Psoas muscle (tissue), 7 donors: ENCODE measurements at regions not wholly inside any gene's neighbourhood (a gene's known extent, or its start where the extent isn't known, plus 50 kb on each side); places are given as distances from the start of the nearest gene placed in this dataset.

Experiments used
- ATAC-seq, 4 donors: fragments of 200-7000 bp; cut with Tn5 transposase; one replicate each; pipeline ENCODE4 v1.9.1; 2020; ENCODE audit warnings: moderate library complexity in 3 of 4, mild to moderate bottlenecking in 2 of 4
- DNase-seq, 2 donors: peaks; one replicate each; pipeline ENCODE4 v3.0.0-alpha.2; 2020
- H3K27ac ChIP-seq: fragments of 200-600 bp; one replicate; pipeline ENCODE4 v1.8.0; 2022
- H3K27me3 ChIP-seq, 3 donors: fragments of 200-600 bp in 1 of 3; one replicate each; pipeline versions ENCODE4 v1.6.1 to v1.8.0; 2013 to 2022; ENCODE audit warnings: low read length in 2 of 3, mild to moderate bottlenecking in 2 of 3, moderate library complexity in 1 of 3; ENCODE audit not compliant: insufficient read depth in 3 of 3
- H3K36me3 ChIP-seq, 2 donors: fragments of 200-600 bp in 1 of 2; one replicate each; pipeline versions ENCODE4 v1.6.1 to v1.8.0; 2013 to 2022; ENCODE audit warnings: low read depth in 1 of 2, mild to moderate bottlenecking in 1 of 2, moderate library complexity in 1 of 2; ENCODE audit not compliant: insufficient read depth in 1 of 2
- H3K4me1 ChIP-seq: fragments of 200-600 bp; one replicate; pipeline ENCODE4 v1.8.0; 2022
- H3K4me3 ChIP-seq: fragments of 200-600 bp; one replicate; pipeline ENCODE4 v1.8.0; 2022; ENCODE audit warnings: mild to moderate bottlenecking
- H3K9me3 ChIP-seq: fragments of 200-600 bp; one replicate; pipeline ENCODE4 v1.8.0; 2022
- CTCF ChIP-seq: fragments of 200-600 bp; IDR thresholded peaks from one replicate; pipeline ENCODE4 v1.8.0; 2022; ENCODE audit warnings: antibody characterized with exemption
- WGBS, 3 donors: extraction: QIAGEN DNeasy Blood & Tissue Kit; methylation state at CpG; one replicate each; pipeline versions ENCODE4 v1.1.6 to v1.1.7; 2013; 5-methylcytosine and 5-hydroxymethylcytosine counted together
- intact Hi-C, 2 donors: fragments of 100-400 bp; cut with DNase I; formaldehyde crosslinking; loops; one replicate each; pipeline versions ENCODE4 v1.11.0 to v1.14.2; 2022
- donor health status: healthy with polysubstance abuse.
- donor health status: DM: no; HTN: no; CAD: no; lungs with moderate emphysema.
- donor health status: Bipolar disorder and iron deficiency.
- donor health status: healthy.
- donor health status: DM: yes; HTN: yes; CAD: no.
- donor health status: DM: no; HTN: no; CAD: no.
- donor health status: DM: yes; HTN: yes; CAD: no.

GRCh38 chr4:33218238-33218637, 2498.1 kb downstream of the PCDH7 start:
- Histone ChIP-seq H3K27me3 (no peaks in the 10 kb centered on the region), H3K36me3 (no peaks in the 10 kb centered on the region), H3K4me1 (no peaks in the 10 kb centered on the region), H3K27ac (no peak overlapping the region), H3K9me3 (no peaks in the 10 kb centered on the region), H3K4me3 (no peak overlapping the region)
- no peak for DNase-seq
- no peak for TF ChIP-seq CTCF
- intact Hi-C loops, result no loop called here
- ATAC-seq, result no peak
- WGBS, 3 donors, result 74 to 79% (median 77%) methylated on average over 5 of the region's 5 CpGs

GRCh38 chr4:33226133-33226532, 2506.0 kb downstream of the PCDH7 start:
- no peaks in the 10 kb centered on the region for H3K9me3 ChIP-seq
- intact Hi-C loops, result no loop called here
- no peaks in the 10 kb centered on the region for H3K27me3 ChIP-seq
- DNase-seq (no peak), ATAC-seq (no peak)
- 69 to 80% (median 80%) methylated on average over 2 of the region's 2 CpGs for WGBS, 3 donors
- no peak overlapping the region for H3K4me3 ChIP-seq
- H3K4me1 ChIP-seq, result no peaks in the 10 kb centered on the region
- no peak overlapping the region for H3K27ac ChIP-seq
- no peak for TF ChIP-seq CTCF
- no peaks in the 10 kb centered on the region for H3K36me3 ChIP-seq

GRCh38 chr4:33226783-33227182, 2506.6 kb downstream of the PCDH7 start:
- H3K27ac ChIP-seq, result no peak overlapping the region
- intact Hi-C loops, result no loop called here
- no peak for TF ChIP-seq CTCF
- 89 to 98% (median 95%) methylated on average over 1 of the region's 1 CpG for WGBS, 3 donors
- H3K27me3 ChIP-seq, result no peaks in the 10 kb centered on the region
- ATAC-seq, result no peak
- DNase-seq, result no peak
- no peaks in the 10 kb centered on the region for H3K9me3 ChIP-seq
- no peak overlapping the region for H3K4me3 ChIP-seq
- no peaks in the 10 kb centered on the region for H3K4me1 ChIP-seq
- H3K36me3 ChIP-seq, result no peaks in the 10 kb centered on the region

GRCh38 chr4:33255094-33255493, 2534.9 kb downstream of the PCDH7 start:
- Histone ChIP-seq H3K4me3 (no peak overlapping the region), H3K4me1 (no peaks in the 10 kb centered on the region), H3K27ac (no peak overlapping the region), H3K9me3 (no peaks in the 10 kb centered on the region), H3K36me3 (no peaks in the 10 kb centered on the region), H3K27me3 (no peaks in the 10 kb centered on the region)
- intact Hi-C loops, result no loop called here
- no peak for DNase-seq
- no peak for TF ChIP-seq CTCF
- no peak for ATAC-seq
- WGBS, 3 donors, result 91 to 95% (median 95%) methylated on average over 10 of the region's 10 CpGs

GRCh38 chr4:33255507-33255906, 2535.3 kb downstream of the PCDH7 start:
- no peak overlapping the region for H3K27ac ChIP-seq
- ATAC-seq (no peak), DNase-seq (no peak)
- intact Hi-C loops, result no loop called here
- no peak for TF ChIP-seq CTCF
- H3K4me1 ChIP-seq, result no peaks in the 10 kb centered on the region
- 84 to 86% (median 85%) methylated on average over 6 of the region's 6 CpGs for WGBS, 3 donors
- no peaks in the 10 kb centered on the region for H3K9me3 ChIP-seq
- no peaks in the 10 kb centered on the region for H3K27me3 ChIP-seq
- no peaks in the 10 kb centered on the region for H3K36me3 ChIP-seq
- H3K4me3 ChIP-seq, result no peak overlapping the region
